ENCODE measurements at regions not wholly inside any gene's neighbourhood (a gene's known extent, or its start where the extent isn't known, plus 50 kb on each side); places are given as distances from the start of the nearest gene placed in this dataset.

- DNase-seq (ENCODE audit: low read depth in 2 of 2) = no peak
Measured at GRCh38 chr13:107493266-107493665, 722.1 kb downstream of the LIG4 start.

DNA sequence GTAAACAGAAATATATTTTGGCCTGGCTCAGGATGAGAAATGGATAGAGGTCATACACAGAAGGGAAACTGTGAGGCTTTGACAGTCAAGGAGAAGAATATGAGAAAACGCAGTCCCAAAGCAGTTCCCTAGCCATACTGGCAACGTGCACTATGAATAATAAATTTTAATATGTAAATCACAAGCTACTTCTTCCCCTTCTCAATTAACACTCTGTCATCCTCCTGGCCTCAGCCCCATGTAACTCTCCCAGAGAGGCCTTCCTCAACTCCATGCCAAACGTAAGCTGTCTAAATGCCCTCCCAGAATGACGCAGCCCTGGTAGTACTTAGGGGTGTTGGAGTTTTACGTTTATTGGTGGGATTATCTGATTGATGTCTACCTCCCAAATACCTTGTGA is 732.6 kb downstream of the LIG4 start:
- DNase-seq (ENCODE audit: low read depth in 2 of 2) = no peak

GRCh38 chr13:107480130-107480529 is 735.2 kb downstream of the LIG4 start:
- no peak for DNase-seq (ENCODE audit: low read depth in 2 of 2)

GRCh38 chr13:107477772-107478379 is 737.5 kb downstream of the LIG4 start:
- DNase-seq (ENCODE audit: low read depth in 2 of 2) = no peak

GRCh38 chr13:107475753-107476453 is 739.4 kb downstream of the LIG4 start:
- no peak for DNase-seq (ENCODE audit: low read depth in 2 of 2)

GRCh38 chr13:107473253-107473652 is 742.1 kb downstream of the LIG4 start:
- no peak for DNase-seq (ENCODE audit: low read depth in 2 of 2)

DNA sequence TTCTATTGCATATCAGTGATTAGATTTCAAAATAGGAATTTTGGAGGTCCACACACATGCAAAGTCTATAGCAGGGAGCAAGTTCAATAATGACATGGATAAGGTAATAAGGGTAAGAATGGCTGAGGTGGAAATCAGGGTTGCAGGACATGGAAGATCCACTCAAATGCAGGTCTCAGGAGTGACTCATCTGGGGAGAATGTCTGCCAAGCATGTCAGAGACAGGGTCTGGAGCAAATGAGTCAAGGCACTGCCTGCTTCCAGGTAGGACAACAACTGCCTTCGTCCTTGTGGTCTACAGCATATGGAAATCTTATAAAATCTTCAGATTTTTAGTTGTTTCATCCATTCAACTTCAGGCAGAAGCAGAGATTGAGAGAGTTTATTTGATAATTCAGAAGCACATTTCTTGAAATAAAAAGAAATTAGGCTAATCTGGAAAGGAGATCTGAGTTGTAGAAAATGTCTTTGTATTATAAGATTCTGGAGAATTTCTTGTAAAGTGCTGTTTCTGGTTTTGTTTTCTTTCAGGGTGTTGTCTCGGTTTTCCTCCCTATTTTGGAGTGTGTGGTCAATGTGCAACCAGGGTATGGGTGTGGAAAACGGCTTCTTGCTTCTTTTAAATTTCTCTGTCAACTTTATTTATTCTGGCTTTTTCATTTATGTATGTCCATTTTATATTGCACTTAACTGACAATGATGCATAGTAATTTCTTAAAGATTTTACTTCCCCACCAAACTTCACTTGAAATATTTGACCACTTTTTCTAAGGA is 748.8 kb downstream of the LIG4 start:
- DNase-seq (ENCODE audit: low read depth in 2 of 2) = peak in 1 of 2 donors; percentile 81

- DNase-seq (ENCODE audit: low read depth in 2 of 2) = no peak
Measured at GRCh38 chr13:107462501-107462900, 752.8 kb downstream of the LIG4 start.

DNA sequence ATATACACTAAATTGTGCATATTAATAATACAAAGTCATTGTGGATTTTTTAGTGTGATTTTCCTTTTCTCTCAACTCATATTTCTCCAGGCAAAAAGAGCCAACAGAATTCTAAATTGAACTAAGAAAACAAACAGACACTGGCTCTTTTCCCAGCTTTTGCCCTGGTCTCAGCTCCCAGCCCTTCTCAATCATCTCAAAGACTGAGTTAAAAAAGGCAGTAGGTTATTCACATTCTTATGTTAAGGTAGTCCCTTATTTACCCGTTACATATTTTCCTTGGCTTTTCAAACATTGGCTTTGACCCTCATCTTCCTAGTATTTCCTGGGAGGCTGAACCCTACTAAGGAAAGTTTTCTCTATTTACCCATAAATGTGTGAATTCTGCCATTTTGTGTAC is 753.6 kb downstream of the LIG4 start:
- DNase-seq (ENCODE audit: low read depth in 2 of 2) = peak in 1 of 2 donors; percentile 22

- no peak for DNase-seq (ENCODE audit: low read depth in 2 of 2)
Measured at GRCh38 chr13:107459430-107459829, 755.9 kb downstream of the LIG4 start.

DNA sequence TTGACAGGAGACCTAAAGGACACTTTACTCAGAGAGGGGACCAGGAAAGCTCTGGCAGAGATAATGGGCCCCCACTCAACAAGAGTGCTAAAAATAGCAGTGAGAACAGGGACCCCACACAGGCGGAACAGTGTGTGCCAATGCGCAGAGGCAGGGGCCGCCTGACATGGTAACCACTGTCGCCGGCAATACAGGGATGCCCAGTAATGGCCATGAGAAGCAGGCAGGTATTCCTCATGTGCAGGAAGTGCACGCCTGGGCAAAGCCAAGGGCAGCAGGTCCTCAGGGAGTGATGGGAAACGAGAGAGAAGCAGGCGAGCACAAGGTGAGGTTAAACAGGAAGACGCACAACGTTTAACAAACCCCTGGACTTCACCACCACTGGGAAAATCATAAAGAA is 757.1 kb downstream of the LIG4 start:
- no peak for DNase-seq (ENCODE audit: low read depth in 2 of 2)

- DNase-seq (ENCODE audit: low read depth in 2 of 2) = peak; percentile 14 to 64
Measured at GRCh38 chr13:107457686-107458085, 757.6 kb downstream of the LIG4 start.

DNA sequence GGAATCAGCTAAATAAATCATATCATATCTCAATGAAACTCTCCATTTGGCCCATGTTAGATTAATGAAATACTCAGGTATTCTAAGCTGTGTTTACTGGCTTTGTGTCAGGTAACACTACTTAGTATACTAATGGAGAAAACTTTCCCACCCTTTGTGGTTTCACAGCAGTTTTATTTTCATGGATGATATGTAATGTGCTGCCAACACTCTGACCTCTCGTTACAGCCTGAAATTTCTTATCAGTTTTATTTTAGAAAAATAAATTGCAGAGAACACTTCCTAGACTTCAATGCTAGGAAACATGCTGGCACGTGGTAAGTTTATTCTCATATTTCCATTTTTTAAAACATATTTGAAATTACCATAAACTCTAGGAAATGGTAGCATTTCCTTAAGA is 758.9 kb downstream of the LIG4 start:
- peak in 1 of 2 donors; percentile 62 for DNase-seq (ENCODE audit: low read depth in 2 of 2)

DNA sequence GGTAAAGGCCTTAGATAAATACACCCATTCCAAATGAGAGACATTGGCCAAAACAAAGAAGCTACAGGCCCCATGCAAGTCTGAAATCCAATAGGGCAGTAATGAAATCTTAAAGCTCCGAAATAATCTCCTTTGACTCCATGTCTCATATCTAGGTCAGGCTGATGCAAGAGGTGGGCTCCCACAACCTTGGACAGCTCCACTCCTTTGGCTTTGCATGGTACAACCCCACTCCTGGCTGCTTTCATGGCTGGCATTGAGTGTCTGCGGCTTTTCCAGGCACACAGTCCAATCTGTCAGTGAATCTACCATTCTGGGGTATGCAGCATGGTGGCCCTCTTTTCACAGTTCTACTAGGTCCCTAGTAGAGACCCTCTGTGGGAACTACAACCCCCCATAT is 762.5 kb downstream of the LIG4 start:
- DNase-seq (ENCODE audit: low read depth in 2 of 2) = peak in 1 of 2 donors; percentile 8

DNA sequence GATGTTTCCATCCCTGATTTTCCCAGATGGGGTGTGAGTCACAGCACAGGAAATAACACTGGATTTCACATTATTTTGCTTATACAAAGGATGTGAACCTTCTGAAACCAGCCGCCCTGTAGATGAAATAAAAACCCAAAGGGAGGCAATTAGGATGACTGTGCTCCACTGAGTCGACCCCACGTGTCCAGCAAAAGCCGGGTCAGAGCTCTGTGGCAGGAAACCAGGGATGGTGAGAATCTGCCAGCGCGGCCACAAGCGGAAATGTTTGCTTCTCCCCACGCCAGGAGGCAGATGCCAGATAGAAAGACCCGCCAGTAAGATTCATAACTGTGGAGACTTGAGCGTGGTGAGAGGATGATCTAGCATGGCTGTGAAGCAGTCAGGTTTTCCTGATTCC is 764.4 kb downstream of the LIG4 start:
- peak; percentile 99 to 100 for DNase-seq (ENCODE audit: low read depth in 2 of 2)

- DNase-seq (ENCODE audit: low read depth in 2 of 2) = peak in 1 of 2 donors; percentile 73
Measured at GRCh38 chr13:107450431-107450830, 764.9 kb downstream of the LIG4 start.

GRCh38 chr13:107447591-107447990 is 767.7 kb downstream of the LIG4 start:
- no peak for DNase-seq (ENCODE audit: low read depth in 2 of 2)

DNA sequence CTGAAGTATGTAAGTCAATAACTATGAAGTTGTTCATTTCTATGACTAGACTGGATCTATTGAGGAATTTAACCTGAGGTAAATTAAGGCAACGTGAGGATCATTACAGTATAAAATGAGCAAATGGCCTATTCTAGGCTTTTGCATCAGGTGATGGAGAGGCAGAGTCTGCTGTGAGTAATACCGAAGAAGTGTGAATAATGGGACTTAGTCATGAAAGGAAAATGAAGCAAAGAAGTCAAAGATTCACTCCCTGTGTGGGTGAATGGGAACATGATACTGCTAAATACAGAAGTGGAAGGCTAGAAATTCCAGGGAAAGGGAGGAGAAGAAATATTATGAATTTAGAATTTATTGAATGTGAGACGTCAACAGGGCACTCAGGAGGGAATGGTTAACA is 774.1 kb downstream of the LIG4 start:
- DNase-seq (ENCODE audit: low read depth in 2 of 2) = peak in 1 of 2 donors; percentile 72

DNA sequence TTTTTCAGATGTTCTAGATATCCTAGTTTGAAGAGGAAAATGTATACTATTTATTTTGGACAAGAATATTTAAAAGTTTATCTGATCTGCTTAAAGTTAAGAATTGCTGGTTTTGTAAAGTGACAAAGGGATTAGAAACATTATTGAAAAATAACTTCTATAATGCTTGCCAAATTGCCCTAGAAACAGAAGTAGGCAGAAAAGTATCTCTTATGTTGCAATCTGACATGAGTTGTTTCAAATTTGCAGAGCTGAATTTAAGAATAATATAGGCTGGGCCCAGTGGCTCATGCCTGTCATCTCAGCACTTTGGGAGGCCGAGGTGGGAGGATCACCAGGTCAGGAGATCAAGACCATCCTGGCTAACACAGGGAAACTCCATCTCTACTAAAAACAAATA is 777.1 kb downstream of the LIG4 start:
- DNase-seq (ENCODE audit: low read depth in 2 of 2) = no peak

DNA sequence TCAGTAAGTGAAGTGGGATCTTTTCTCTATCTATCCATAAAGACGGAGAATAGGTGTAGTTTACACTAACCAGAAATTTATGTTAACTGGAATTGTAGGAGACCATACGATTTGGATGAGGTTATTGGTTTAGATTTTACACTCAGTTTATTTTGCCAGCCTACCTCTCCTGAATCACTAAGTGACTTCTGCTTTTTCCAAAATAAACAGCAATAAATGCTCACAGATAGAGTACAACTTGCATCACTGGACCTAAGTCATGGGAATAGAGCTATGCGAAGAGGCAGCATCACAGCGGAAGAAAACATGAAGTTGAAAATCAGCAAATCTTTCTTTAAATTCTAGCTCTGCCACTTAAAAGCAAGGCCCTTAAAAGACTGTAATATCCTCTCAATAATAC is 781.0 kb downstream of the LIG4 start:
- DNase-seq (ENCODE audit: low read depth in 2 of 2) = no peak

DNA sequence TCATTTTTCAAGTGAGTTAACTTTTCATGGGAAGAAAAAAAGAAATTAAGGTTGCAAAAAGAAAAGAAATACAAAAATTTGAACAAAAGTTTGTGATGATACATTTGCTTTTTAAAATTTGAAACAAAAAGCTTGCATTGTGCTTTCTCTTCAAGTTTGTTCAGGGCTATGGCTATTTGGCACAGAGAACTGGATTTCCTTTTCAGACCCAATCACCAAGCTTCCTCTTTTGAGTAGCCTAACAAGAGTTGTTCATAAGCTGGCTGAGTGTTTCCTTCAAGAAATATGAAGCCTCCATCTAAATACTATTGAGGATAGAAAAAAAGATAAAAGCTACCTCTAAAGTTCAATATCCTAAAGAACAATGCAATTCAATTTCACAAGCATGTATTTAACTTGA is 787.8 kb downstream of the LIG4 start:
- DNase-seq (ENCODE audit: low read depth in 2 of 2) = peak; percentile 51 to 52

DNA sequence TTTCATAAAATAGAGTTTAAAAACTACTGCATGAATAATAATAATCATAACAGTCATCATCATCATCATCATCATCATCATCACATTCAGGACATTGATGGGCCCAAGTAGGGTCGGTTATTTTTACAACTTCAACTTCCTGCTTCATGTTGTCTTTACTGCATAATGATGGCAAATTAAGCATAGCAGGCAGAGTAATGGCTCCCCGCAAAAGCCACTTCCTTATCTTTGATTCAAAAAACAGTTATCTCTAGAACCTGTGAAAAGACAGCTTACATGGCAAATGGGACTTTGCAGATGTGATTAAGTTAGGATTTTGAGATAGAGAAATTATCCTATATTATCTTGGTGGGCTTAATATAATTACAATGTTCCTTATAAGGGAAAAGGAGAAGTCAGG is 792.9 kb downstream of the LIG4 start:
- no peak for DNase-seq (ENCODE audit: low read depth in 2 of 2)

- DNase-seq (ENCODE audit: low read depth in 2 of 2) = peak; percentile 46 to 58
Measured at GRCh38 chr13:107421951-107422350, 793.4 kb downstream of the LIG4 start.

Data from lung microvascular endothelial cell (primary cell).